ENCODE measurements at regions not wholly inside any gene's neighbourhood (a gene's known extent, or its start where the extent isn't known, plus 50 kb on each side); places are given as distances from the start of the nearest gene placed in this dataset.

DNA sequence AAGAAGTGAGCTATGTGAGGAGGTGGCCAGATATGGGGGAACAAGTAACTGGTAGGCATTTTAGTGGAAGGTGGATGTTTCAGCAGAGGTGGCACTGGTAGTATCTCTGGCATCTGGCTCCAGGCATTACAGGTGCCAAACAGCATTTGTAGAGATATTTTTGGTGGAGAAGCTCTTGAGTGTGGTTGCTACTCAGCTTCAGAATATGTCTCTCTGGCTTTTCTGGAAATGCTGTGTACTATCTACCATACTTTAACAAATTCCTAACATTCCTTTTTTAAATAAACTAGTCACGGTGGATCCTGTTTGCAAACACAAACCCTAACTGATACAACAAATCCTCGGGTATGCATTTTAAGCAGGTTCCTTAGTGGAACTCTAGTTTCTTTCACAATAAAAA is 128.0 kb downstream of the BARX2 start:
- no peak overlapping the region for H3K4me2 ChIP-seq
- H3K4me3 ChIP-seq = no peak overlapping the region
- no peak for TF ChIP-seq Cebpa-rat (IDR thresholded peaks at IDR 0.05)
- no peaks in the 10 kb centered on the region for H4K20me1 ChIP-seq
- H3K36me3 ChIP-seq = no peaks in the 10 kb centered on the region
- H3K9ac ChIP-seq = no peak overlapping the region
- peaks cover 0 to 10% (median 6%) of the 10 kb centered on the region in 11 experiments; a peak in 10 of 22 replicates for H3K9me3 ChIP-seq (replicated peaks in 1 of 11)
- no peaks in the 10 kb centered on the region for H3K4me1 ChIP-seq
- H3K27ac ChIP-seq = no peak overlapping the region
- no peaks in the 10 kb centered on the region for H3K27me3 ChIP-seq

DNA sequence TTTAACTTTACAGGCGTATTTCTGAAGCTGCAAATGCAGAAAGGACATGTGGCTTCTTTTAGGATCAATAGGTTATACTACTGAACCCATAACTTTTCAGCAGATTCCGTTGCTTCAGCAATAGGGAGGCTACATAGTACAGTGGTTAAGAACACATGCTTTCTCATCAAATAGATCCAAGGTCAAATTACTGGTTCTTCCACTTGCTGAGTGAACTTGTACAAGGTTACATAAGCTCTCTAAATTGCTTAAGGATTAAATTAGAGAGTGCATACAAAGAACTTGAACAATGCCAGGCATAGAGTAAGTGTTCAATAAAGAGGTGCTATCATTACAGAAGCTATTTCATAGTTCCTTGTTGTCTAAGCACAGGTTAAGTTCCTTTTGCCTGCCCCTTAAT is 129.6 kb downstream of the BARX2 start:
- Histone ChIP-seq H3K9ac (no peak overlapping the region), H3K9me3 (replicated peaks in 1 of 11) (peaks cover 0 to 10% (median 6%) of the 10 kb centered on the region in 11 experiments; a peak in 10 of 22 replicates)

DNA sequence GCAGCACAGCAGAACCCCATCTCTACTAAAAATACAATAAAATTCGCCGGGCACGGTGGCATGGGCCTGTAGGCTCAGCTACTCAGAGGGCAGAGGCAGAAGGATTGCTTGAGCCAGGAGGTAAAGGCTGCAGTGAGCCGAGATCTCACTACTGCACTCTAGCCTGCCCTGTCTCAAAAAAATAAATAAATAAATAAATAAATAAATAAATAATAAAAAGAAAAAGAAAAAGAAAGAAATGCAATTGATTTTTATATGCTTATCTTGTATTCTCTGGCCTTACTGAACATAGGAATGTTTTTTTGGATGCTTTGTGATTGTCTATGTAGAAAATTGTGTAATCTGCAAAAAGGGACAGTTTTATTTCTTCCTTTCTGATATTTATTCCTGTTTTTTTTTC is 132.5 kb downstream of the BARX2 start:
- Histone ChIP-seq H3K4me1 (no peaks in the 10 kb centered on the region), H3K4me3 (no peak overlapping the region), H3K27ac (no peak overlapping the region), H3K9ac (no peak overlapping the region), H3K9me3 (replicated peaks in 1 of 11) (no peaks in the 10 kb centered on the region), H4K20me1 (no peaks in the 10 kb centered on the region), H3K36me3 (no peaks in the 10 kb centered on the region), H3K27me3 (no peaks in the 10 kb centered on the region), H3K4me2 (no peak overlapping the region)
- no peak for TF ChIP-seq Cebpa-rat (IDR thresholded peaks at IDR 0.05)

More for the DNA sequence above, 129.6 kb downstream of the BARX2 start:
- Histone ChIP-seq H3K36me3 (no peaks in the 10 kb centered on the region), H4K20me1 (no peaks in the 10 kb centered on the region), H3K27ac (no peak overlapping the region), H3K27me3 (no peaks in the 10 kb centered on the region), H3K4me2 (no peak overlapping the region), H3K4me3 (no peak overlapping the region), H3K4me1 (no peaks in the 10 kb centered on the region)
- no peak for TF ChIP-seq Cebpa-rat (IDR thresholded peaks at IDR 0.05)

GRCh38 chr11:129528296-129528695 is 152.6 kb downstream of the BARX2 start:
- TF ChIP-seq Cebpa-rat (IDR thresholded peaks at IDR 0.05) = no peak
- Histone ChIP-seq H3K27me3 (no peaks in the 10 kb centered on the region), H3K27ac (no peak overlapping the region), H3K4me3 (no peak overlapping the region), H3K4me2 (no peak overlapping the region), H4K20me1 (no peaks in the 10 kb centered on the region), H3K9ac (no peak overlapping the region), H3K4me1 (no peaks in the 10 kb centered on the region), H3K9me3 (replicated peaks in 1 of 11) (peaks cover 0 to 5% (median 4%) of the 10 kb centered on the region in 11 experiments; a peak in 5 of 22 replicates), H3K36me3 (no peaks in the 10 kb centered on the region)

- Histone ChIP-seq H3K27ac (no peak overlapping the region), H3K9me3 (replicated peaks in 1 of 11) (peaks cover 10 to 18% (median 13%) of the 10 kb centered on the region in 11 experiments; a peak in 21 of 22 replicates), H3K36me3 (no peaks in the 10 kb centered on the region), H3K4me1 (no peaks in the 10 kb centered on the region), H3K4me3 (no peak overlapping the region), H4K20me1 (no peaks in the 10 kb centered on the region), H3K9ac (no peak overlapping the region), H3K4me2 (no peak overlapping the region), H3K27me3 (no peaks in the 10 kb centered on the region)
- no peak for TF ChIP-seq Cebpa-rat (IDR thresholded peaks at IDR 0.05)
These were observed 154.7 kb downstream of the BARX2 start for GRCh38 chr11:129530154-129530895.

GRCh38 chr11:129533395-129533794 is 157.7 kb downstream of the BARX2 start:
- H3K4me3 ChIP-seq = no peak overlapping the region
- no peak for TF ChIP-seq Cebpa-rat (IDR thresholded peaks at IDR 0.05)
- no peak overlapping the region for H3K9ac ChIP-seq
- H3K36me3 ChIP-seq = no peaks in the 10 kb centered on the region
- H3K4me2 ChIP-seq = no peak overlapping the region
- no peaks in the 10 kb centered on the region for H3K4me1 ChIP-seq
- no peaks in the 10 kb centered on the region for H4K20me1 ChIP-seq
- no peaks in the 10 kb centered on the region for H3K27me3 ChIP-seq
- H3K9me3 ChIP-seq (replicated peaks in 1 of 11) = peaks cover 38 to 47% (median 42%) of the 10 kb centered on the region in 11 experiments
- no peak overlapping the region for H3K27ac ChIP-seq

- Histone ChIP-seq H3K4me2 (no peak overlapping the region), H4K20me1 (no peaks in the 10 kb centered on the region), H3K36me3 (no peaks in the 10 kb centered on the region), H3K4me1 (no peaks in the 10 kb centered on the region), H3K27ac (no peak overlapping the region), H3K4me3 (no peak overlapping the region), H3K9me3 (replicated peaks in 1 of 11) (peaks cover 67 to 77% (median 71%) of the 10 kb centered on the region in 11 experiments), H3K27me3 (no peaks in the 10 kb centered on the region), H3K9ac (no peak overlapping the region)
- TF ChIP-seq Cebpa-rat (IDR thresholded peaks at IDR 0.05) = no peak
These were observed 160.7 kb downstream of the BARX2 start for GRCh38 chr11:129536338-129536737.

GRCh38 chr11:129538323-129538722 is 162.7 kb downstream of the BARX2 start:
- Histone ChIP-seq H3K36me3 (no peaks in the 10 kb centered on the region), H3K4me2 (no peak overlapping the region), H3K9ac (no peak overlapping the region), H3K4me3 (no peak overlapping the region), H3K4me1 (no peaks in the 10 kb centered on the region), H3K27ac (no peak overlapping the region), H4K20me1 (no peaks in the 10 kb centered on the region), H3K9me3 (replicated peaks in 1 of 11) (peaks cover 69 to 96% (median 84%) of the 10 kb centered on the region in 11 experiments), H3K27me3 (no peaks in the 10 kb centered on the region)
- no peak for TF ChIP-seq Cebpa-rat (IDR thresholded peaks at IDR 0.05)

DNA sequence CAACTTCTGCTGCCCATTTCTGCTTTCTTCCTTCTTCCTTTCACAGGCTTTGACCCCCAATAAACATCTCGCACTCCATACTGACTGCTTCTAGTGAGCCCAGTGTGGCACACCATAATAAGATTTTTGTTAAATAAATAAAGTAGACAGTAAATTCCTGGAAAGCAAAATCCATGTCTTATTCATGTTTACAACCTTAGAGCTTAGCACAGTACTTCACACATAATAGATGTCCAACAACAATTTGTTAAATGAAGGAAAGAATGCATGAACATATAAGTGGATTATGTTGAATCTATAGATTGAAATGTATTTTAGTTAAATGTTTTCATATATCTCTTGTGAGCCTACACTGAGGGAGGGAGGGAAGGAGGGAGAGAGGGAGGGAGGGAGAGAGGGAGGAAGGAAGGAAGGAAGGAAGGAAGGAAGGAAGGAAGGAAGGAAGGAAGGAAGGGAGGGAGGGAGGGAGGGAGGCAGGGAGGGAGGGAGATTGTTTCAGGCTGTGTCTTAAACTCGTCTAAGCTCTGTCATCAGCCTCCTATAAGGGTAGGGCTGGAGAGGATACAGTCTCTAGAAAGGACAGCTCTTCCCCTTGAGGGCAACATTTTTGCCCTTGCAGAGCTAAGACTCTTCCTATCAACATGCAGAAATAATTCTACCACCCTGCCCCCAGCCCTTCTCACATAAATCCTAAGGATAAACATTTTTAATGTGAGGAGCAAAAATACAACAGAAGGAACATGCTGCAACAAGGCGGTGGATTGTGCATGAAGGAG is 168.1 kb downstream of the BARX2 start:
- Histone ChIP-seq H3K27me3 (no peaks in the 10 kb centered on the region), H4K20me1 (no peaks in the 10 kb centered on the region), H3K4me3 (no peak overlapping the region), H3K36me3 (no peaks in the 10 kb centered on the region), H3K27ac (no peak overlapping the region), H3K4me2 (no peak overlapping the region), H3K9me3 (replicated peaks in 1 of 11) (peaks cover 40 to 66% (median 55%) of the 10 kb centered on the region in 11 experiments), H3K9ac (no peak overlapping the region), H3K4me1 (no peaks in the 10 kb centered on the region)
- no peak for TF ChIP-seq Cebpa-rat (IDR thresholded peaks at IDR 0.05)
